SK-N-SH treated with all-trans-retinoic acid at 6 μM for 48 hours (cell line): ENCODE measurements at regions not wholly inside any gene's neighbourhood (a gene's known extent, or its start where the extent isn't known, plus 50 kb on each side); places are given as distances from the start of the nearest gene placed in this dataset.

Experiments
- ATAC-seq: fragments of 200-7000 bp; cut with Tn5 transposase; 3 replicates; pipeline ENCODE4 v1.9.1; 2020; ENCODE audit warnings: mild to moderate bottlenecking, moderate library complexity
- ARNTL ChIP-seq: fragments of 450-650 bp; formaldehyde crosslinking; IDR thresholded peaks from 2 replicates; pipeline ENCODE4 v1.5.0; 2020; ENCODE audit warnings: low read depth, mild to moderate bottlenecking, moderate library complexity, borderline replicate concordance
- BACH2 ChIP-seq: fragments of 250-450 bp; sonication (Bioruptor Pico); IDR thresholded peaks from 2 replicates; pipeline ENCODE4 v1.9.0; 2021; ENCODE audit warnings: mild to moderate bottlenecking, borderline replicate concordance
- ESRRG ChIP-seq: fragments of 250-450 bp; sonication (Bioruptor Pico); IDR thresholded peaks from 2 replicates; pipeline ENCODE4 v1.6.1; 2021; ENCODE audit warnings: mild to moderate bottlenecking
- ISL1 ChIP-seq: fragments of 250-450 bp; sonication (Bioruptor Pico); IDR thresholded peaks from 2 replicates; pipeline ENCODE4 v2.1.2; 2022; ENCODE audit warnings: mild to moderate bottlenecking, moderate library complexity
- OSR1 ChIP-seq: fragments of 250-450 bp; sonication (Bioruptor Pico); IDR thresholded peaks from 2 replicates; pipeline ENCODE4 v1.8.0; 2022; ENCODE audit warnings: moderate library complexity, mild to moderate bottlenecking, inconsistent platforms
- RARB ChIP-seq: fragments of 250-450 bp; sonication (Bioruptor Pico); IDR thresholded peaks from 2 replicates; pipeline ENCODE4 v1.8.0; 2021; ENCODE audit warnings: mild to moderate bottlenecking, moderate library complexity
- TOX ChIP-seq: fragments of 250-450 bp; sonication (Bioruptor Pico); IDR thresholded peaks from 2 replicates; pipeline ENCODE4 v1.8.0; 2021; ENCODE audit warnings: mild to moderate bottlenecking, moderate library complexity, borderline replicate concordance
- ZC3H10 ChIP-seq: fragments of 250-450 bp; sonication (Bioruptor Pico); IDR thresholded peaks from 2 replicates; pipeline ENCODE4 v1.5.1; 2021; ENCODE audit warnings: mild to moderate bottlenecking, moderate library complexity
- ZFP3 ChIP-seq: fragments of 250-450 bp; sonication (Bioruptor Pico); IDR thresholded peaks from 2 replicates; pipeline ENCODE4 v1.5.0; 2020; ENCODE audit warnings: mild to moderate bottlenecking, moderate library complexity
- ZFP30 ChIP-seq: fragments of 450-650 bp; formaldehyde crosslinking; IDR thresholded peaks from 2 replicates; pipeline ENCODE4 v1.5.0; 2022; ENCODE audit warnings: mild to moderate bottlenecking, moderate library complexity
- ZNF565 ChIP-seq: fragments of 450-650 bp; formaldehyde crosslinking; conservative IDR thresholded peaks from 2 replicates; pipeline ENCODE4 v1.5.0; 2020; ENCODE audit warnings: low read depth, mild to moderate bottlenecking, moderate library complexity
- TF ChIP-seq, protein P1 (sequence below): fragments of 250-450 bp; sonication (Bioruptor Pico); IDR thresholded peaks from 2 replicates; pipeline ENCODE4 v1.5.1; 2021; ENCODE audit warnings: mild to moderate bottlenecking, moderate library complexity
- TF ChIP-seq, protein P2 (sequence below): fragments of 250-450 bp; sonication (Bioruptor Pico); IDR thresholded peaks from 2 replicates; pipeline ENCODE4 v1.5.1; 2020; ENCODE audit warnings: low read depth, mild to moderate bottlenecking, moderate library complexity
- TF ChIP-seq, protein P3 (sequence below): fragments of 250-450 bp; sonication (Bioruptor Pico); IDR thresholded peaks from 2 replicates; pipeline ENCODE4 v1.5.0; 2020; ENCODE audit warnings: mild to moderate bottlenecking, moderate library complexity
- TF ChIP-seq, protein P4 (sequence below): fragments of 250-450 bp; sonication (Bioruptor Pico); IDR thresholded peaks from 2 replicates; pipeline ENCODE4 v1.8.0; 2021; ENCODE audit warnings: low read depth, mild to moderate bottlenecking, moderate library complexity, borderline replicate concordance
- TF ChIP-seq, protein P5 (sequence below): fragments of 250-450 bp; sonication (Bioruptor Pico); IDR thresholded peaks from 2 replicates; pipeline ENCODE4 v1.8.0; 2020; ENCODE audit warnings: mild to moderate bottlenecking, moderate library complexity, borderline replicate concordance

DNA sequence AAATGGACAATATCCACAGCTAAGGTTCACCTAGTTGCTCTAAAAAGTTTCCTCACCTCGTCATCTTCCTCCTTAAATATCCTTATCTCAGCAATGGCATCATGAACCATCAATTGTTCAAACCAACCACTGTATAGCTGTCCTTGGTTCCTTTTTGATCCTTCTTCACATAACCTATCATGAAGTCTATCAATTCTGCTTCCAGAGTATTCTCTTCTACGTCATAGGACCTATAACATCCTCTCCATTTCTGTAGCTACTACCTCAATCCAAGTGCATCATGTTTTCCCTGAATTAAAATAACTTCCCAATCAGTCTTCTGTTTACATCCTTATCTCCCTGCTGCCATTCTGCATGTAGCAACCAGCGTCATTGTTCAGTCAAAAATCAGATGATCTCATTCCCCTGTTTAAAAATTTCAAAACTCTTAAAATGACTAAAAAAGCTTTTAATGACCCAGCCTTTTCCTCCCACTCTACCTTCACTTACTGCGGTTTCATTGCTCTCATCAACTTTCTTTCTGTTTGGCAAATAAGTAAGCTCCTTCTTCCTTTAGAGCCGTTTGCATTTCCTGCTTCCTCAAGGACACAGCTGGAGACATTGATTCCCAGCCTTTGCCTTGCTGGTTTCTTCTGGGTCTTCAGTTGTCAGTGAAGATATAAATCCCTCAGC lies 223.9 kb upstream of the MIR17HG start:
- TF ChIP-seq ZFP3 (CRISPR knock-in tag) (no peak), TOX (CRISPR knock-in tag) (no peak), ZNF565 (CRISPR knock-in tag) (no peak), OSR1 (CRISPR knock-in tag) (no peak), ISL1 (no peak)
- TF ChIP-seq, protein P1, sequence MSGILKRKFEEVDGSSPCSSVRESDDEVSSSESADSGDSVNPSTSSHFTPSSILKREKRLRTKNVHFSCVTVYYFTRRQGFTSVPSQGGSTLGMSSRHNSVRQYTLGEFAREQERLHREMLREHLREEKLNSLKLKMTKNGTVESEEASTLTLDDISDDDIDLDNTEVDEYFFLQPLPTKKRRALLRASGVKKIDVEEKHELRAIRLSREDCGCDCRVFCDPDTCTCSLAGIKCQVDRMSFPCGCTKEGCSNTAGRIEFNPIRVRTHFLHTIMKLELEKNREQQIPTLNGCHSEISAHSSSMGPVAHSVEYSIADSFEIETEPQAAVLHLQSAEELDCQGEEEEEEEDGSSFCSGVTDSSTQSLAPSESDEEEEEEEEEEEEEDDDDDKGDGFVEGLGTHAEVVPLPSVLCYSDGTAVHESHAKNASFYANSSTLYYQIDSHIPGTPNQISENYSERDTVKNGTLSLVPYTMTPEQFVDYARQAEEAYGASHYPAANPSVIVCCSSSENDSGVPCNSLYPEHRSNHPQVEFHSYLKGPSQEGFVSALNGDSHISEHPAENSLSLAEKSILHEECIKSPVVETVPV, result no peak
- TF ChIP-seq, protein P2, sequence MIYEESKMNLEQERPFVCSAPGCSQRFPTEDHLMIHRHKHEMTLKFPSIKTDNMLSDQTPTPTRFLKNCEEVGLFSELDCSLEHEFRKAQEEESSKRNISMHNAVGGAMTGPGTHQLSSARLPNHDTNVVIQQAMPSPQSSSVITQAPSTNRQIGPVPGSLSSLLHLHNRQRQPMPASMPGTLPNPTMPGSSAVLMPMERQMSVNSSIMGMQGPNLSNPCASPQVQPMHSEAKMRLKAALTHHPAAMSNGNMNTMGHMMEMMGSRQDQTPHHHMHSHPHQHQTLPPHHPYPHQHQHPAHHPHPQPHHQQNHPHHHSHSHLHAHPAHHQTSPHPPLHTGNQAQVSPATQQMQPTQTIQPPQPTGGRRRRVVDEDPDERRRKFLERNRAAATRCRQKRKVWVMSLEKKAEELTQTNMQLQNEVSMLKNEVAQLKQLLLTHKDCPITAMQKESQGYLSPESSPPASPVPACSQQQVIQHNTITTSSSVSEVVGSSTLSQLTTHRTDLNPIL, result no peak
- TF ChIP-seq, protein P3, sequence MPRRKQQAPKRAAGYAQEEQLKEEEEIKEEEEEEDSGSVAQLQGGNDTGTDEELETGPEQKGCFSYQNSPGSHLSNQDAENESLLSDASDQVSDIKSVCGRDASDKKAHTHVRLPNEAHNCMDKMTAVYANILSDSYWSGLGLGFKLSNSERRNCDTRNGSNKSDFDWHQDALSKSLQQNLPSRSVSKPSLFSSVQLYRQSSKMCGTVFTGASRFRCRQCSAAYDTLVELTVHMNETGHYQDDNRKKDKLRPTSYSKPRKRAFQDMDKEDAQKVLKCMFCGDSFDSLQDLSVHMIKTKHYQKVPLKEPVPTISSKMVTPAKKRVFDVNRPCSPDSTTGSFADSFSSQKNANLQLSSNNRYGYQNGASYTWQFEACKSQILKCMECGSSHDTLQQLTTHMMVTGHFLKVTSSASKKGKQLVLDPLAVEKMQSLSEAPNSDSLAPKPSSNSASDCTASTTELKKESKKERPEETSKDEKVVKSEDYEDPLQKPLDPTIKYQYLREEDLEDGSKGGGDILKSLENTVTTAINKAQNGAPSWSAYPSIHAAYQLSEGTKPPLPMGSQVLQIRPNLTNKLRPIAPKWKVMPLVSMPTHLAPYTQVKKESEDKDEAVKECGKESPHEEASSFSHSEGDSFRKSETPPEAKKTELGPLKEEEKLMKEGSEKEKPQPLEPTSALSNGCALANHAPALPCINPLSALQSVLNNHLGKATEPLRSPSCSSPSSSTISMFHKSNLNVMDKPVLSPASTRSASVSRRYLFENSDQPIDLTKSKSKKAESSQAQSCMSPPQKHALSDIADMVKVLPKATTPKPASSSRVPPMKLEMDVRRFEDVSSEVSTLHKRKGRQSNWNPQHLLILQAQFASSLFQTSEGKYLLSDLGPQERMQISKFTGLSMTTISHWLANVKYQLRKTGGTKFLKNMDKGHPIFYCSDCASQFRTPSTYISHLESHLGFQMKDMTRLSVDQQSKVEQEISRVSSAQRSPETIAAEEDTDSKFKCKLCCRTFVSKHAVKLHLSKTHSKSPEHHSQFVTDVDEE (CRISPR knock-in tag), result no peak
- no peak for ATAC-seq

DNA sequence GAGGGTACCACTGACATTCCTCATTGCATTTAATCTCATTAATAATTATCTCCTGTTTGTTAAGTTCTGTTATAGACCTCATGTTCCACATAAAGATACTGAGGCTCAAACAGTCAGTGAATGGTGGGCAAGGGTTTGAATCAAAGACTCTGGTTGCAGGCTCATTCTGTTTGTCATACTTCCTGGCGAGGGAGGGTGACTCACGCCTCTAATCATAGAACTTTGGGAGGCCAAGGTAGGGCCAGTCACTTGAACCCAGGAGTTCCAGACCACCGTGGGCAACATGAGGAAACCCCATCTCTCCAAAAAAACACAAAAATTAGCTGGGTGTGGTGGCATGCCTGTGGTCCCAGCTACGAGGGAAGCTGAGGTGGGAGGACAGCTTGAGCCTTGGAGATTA lies 220.7 kb upstream of the MIR17HG start:
- no peak for ATAC-seq
- no peak for TF ChIP-seq RARB

DNA sequence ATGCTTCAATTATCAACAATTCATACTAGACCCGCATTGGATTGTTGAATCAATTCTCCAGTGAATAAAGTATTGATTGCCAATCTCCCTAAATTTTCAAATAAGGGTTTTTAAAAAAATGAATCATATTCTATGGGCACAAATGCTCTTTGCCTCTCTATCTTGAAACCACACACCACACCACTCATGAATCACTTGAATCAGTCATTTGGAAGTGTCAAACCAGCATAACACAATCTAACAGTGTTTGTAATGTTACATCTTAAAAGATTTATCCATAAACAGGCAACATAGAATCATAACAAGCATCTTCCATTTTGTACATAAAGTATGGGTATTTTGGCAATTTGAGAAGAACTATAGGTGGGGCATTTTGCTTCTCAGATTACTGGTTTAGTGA lies 219.5 kb upstream of the MIR17HG start:
- TF ChIP-seq, protein P4, sequence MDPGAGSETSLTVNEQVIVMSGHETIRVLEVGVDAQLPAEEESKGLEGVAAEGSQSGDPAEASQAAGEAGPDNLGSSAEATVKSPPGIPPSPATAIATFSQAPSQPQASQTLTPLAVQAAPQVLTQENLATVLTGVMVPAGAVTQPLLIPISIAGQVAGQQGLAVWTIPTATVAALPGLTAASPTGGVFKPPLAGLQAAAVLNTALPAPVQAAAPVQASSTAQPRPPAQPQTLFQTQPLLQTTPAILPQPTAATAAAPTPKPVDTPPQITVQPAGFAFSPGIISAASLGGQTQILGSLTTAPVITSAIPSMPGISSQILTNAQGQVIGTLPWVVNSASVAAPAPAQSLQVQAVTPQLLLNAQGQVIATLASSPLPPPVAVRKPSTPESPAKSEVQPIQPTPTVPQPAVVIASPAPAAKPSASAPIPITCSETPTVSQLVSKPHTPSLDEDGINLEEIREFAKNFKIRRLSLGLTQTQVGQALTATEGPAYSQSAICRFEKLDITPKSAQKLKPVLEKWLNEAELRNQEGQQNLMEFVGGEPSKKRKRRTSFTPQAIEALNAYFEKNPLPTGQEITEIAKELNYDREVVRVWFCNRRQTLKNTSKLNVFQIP (CRISPR knock-in tag), result no peak
- TF ChIP-seq ESRRG (no peak), ARNTL (CRISPR knock-in tag) (no peak), ZFP3 (CRISPR knock-in tag) (no peak), TOX (CRISPR knock-in tag) (no peak)
- TF ChIP-seq, protein P5, sequence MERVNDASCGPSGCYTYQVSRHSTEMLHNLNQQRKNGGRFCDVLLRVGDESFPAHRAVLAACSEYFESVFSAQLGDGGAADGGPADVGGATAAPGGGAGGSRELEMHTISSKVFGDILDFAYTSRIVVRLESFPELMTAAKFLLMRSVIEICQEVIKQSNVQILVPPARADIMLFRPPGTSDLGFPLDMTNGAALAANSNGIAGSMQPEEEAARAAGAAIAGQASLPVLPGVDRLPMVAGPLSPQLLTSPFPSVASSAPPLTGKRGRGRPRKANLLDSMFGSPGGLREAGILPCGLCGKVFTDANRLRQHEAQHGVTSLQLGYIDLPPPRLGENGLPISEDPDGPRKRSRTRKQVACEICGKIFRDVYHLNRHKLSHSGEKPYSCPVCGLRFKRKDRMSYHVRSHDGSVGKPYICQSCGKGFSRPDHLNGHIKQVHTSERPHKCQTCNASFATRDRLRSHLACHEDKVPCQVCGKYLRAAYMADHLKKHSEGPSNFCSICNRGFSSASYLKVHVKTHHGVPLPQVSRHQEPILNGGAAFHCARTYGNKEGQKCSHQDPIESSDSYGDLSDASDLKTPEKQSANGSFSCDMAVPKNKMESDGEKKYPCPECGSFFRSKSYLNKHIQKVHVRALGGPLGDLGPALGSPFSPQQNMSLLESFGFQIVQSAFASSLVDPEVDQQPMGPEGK (CRISPR knock-in tag), result no peak
- no peak for ATAC-seq

DNA sequence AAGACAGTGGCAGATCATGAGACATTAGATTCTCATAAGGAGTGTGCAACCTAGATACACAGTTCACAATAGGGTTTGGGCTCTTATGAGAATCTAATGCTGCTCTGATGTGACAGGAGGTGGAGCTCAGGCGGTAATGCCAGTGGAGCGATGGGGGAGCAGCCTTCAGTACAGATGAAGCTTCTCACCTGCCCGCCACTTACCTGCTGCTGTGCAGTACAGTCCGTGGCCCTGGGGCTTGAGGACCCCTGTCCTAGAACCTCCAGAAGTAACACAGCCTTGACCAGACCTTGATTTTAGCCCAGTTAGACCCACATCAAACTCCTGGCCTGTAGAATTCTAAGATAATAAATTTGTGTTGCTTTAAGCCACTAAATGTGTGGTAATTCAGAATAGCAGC lies 215.1 kb upstream of the MIR17HG start:
- no peak for ATAC-seq
- TF ChIP-seq ZFP30 (CRISPR knock-in tag) (no peak), ZC3H10 (CRISPR knock-in tag) (no peak), ZNF565 (CRISPR knock-in tag) (no peak), BACH2 (CRISPR knock-in tag) (no peak), ISL1 (no peak), ARNTL (CRISPR knock-in tag) (no peak), OSR1 (CRISPR knock-in tag) (no peak)
- TF ChIP-seq, protein P1, result no peak
- TF ChIP-seq, protein P4 (CRISPR knock-in tag), result no peak
- TF ChIP-seq, protein P3 (CRISPR knock-in tag), result no peak
- TF ChIP-seq, protein P5 (CRISPR knock-in tag), result no peak
